Activated CD4-positive, alpha-beta T cell treated with anti-CD3 and anti-CD28 coated beads, Interleukin-2, amount 10 ng/mL, durations not matched to agents 24 days and 14 days (primary cell): ENCODE measurements at regions not wholly inside any gene's neighbourhood (a gene's known extent, or its start where the extent isn't known, plus 50 kb on each side); places are given as distances from the start of the nearest gene placed in this dataset.
"Not testable (repeated sequence)": the region's sequence is repeated elsewhere in the genome, so short reads cannot be mapped to it uniquely, and the experiment has no call there.

Source experiments
- DNase-seq: peaks from one replicate; pipeline ENCODE4 v3.0.0; 2022
- H3K27ac Mint-ChIP-seq: one replicate; pipeline ENCODE4 v1.8.0; 2022; ENCODE audit warnings: mild to moderate bottlenecking, mixed read lengths
- H3K27me3 Mint-ChIP-seq: one replicate; pipeline ENCODE4 v1.8.0; 2022; ENCODE audit warnings: mixed read lengths
- H3K36me3 Mint-ChIP-seq: one replicate; pipeline ENCODE4 v1.8.0; 2022; ENCODE audit warnings: low read depth, mild to moderate bottlenecking, mixed read lengths
- H3K4me1 Mint-ChIP-seq: one replicate; pipeline ENCODE4 v1.8.0; 2021; ENCODE audit warnings: mixed read lengths
- H3K4me3 Mint-ChIP-seq: one replicate; pipeline ENCODE4 v1.8.0; 2022; ENCODE audit warnings: mild to moderate bottlenecking, moderate library complexity, mixed read lengths
- H3K9me3 Mint-ChIP-seq: one replicate; pipeline ENCODE4 v1.8.0; 2021; ENCODE audit warnings: mixed read lengths
- intact Hi-C: fragments of 100-400 bp; cut with micrococcal nuclease; formaldehyde crosslinking; loops from one replicate; pipeline ENCODE4 v1.15.1; 2023

DNA sequence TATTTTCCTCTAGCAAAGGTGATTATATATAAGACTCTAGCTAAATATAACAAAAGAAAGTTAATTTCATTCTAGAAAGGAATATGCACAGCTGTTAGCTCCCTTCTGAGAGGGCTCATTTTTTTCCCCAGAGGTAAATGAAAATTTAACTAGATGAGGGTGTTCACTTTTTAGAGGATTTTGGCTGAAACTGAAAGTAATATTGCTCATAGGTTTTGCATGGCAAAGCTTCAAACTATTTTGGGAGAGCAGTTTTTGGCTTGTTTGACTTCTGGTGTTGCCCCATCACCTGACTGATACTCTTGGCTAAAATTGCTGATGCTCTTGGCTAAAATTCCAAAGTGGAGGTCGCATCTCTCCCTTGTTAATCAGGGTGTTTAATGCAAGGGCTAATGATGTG is 311.9 kb downstream of the EDEM1 start:
- intact Hi-C loops = no loop called here
- DNase-seq = no peak
- peaks cover 10% of the 10 kb centered on the region for H3K4me1 Mint-ChIP-seq
- H3K36me3 Mint-ChIP-seq = no peaks in the 10 kb centered on the region
- H3K27me3 Mint-ChIP-seq = peaks cover 1% of the 10 kb centered on the region
- H3K4me3 Mint-ChIP-seq = no peak overlapping the region
- H3K9me3 Mint-ChIP-seq = peaks cover 4% of the 10 kb centered on the region
- H3K27ac Mint-ChIP-seq = no peak overlapping the region

DNA sequence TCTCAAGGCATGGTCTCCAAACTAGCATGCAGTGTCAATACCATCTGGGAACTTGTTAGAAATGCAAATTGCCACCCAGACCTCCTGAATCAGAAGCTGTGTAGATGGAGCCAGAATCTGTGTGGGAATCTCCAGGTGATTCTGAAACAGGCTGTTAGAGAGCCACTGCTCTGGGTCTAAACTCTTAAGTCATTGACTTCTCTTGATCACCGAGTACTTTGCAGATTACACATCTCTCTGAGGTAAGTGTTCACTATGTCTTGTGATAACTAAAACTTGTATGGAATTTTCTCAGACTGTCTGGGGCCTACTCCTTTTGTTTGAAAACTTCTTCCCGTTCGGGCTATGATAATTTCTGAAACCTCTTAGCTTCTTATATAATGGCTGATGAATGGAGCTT is 315.6 kb downstream of the EDEM1 start:
- peaks cover 6% of the 10 kb centered on the region for H3K4me1 Mint-ChIP-seq
- no peak overlapping the region for H3K27ac Mint-ChIP-seq
- intact Hi-C loops = no loop called here
- no peak overlapping the region for H3K4me3 Mint-ChIP-seq
- DNase-seq = no peak
- H3K36me3 Mint-ChIP-seq = no peaks in the 10 kb centered on the region
- peaks cover 1% of the 10 kb centered on the region for H3K27me3 Mint-ChIP-seq
- H3K9me3 Mint-ChIP-seq = no peaks in the 10 kb centered on the region

DNA sequence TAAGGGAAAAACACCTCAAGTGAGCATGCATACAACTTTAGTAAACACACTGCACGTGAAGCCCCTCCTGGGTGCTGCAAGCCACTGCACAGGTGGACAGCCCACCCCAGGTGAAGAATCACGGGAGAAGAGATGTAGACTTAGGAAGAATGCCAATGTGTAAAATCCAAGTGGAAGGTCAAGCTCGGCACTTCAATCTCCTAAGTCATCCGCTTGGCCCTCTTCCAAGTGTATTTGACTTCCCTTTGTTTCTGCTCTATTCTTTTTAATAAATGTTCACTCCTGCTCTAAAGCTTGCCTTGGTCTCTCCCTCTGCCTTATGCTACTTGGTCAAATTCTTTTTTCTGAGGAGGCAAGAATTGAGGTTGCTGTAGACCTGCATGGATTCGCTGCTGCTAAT is 316.6 kb downstream of the EDEM1 start:
- Mint-ChIP-seq H3K27ac (no peak overlapping the region), H3K4me3 (no peak overlapping the region), H3K9me3 (peaks cover 8% of the 10 kb centered on the region), H3K4me1 (peaks cover 6% of the 10 kb centered on the region), H3K36me3 (no peaks in the 10 kb centered on the region), H3K27me3 (peaks cover 1% of the 10 kb centered on the region)
- DNase-seq = no peak
- intact Hi-C loops = no loop called here

DNA sequence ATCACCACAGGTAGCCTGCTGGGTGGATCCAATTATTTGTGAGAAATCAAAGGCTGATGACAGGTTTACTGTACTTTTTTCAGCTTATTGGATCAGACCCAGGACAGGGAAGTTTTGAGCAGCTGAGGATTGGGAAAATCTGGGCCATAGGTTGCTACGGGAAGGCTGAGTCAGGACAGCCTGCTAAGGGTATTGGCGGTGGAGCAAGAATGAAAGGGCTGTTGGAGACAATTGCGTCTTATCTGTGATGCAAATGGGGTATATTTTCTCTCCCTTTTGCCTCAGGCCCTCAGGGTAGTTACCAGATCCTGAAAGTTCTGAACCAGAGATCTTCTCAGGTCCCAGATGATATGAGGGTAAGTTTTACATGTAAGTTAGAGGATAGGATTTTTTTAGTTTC is 317.7 kb downstream of the EDEM1 start:
- H3K4me3 Mint-ChIP-seq = no peak overlapping the region
- no peak for DNase-seq
- H3K27ac Mint-ChIP-seq = no peak overlapping the region
- H3K36me3 Mint-ChIP-seq = no peaks in the 10 kb centered on the region
- peaks cover 11% of the 10 kb centered on the region for H3K9me3 Mint-ChIP-seq
- intact Hi-C loops = no loop called here
- H3K4me1 Mint-ChIP-seq = no peaks in the 10 kb centered on the region
- peaks cover 1% of the 10 kb centered on the region for H3K27me3 Mint-ChIP-seq

DNA sequence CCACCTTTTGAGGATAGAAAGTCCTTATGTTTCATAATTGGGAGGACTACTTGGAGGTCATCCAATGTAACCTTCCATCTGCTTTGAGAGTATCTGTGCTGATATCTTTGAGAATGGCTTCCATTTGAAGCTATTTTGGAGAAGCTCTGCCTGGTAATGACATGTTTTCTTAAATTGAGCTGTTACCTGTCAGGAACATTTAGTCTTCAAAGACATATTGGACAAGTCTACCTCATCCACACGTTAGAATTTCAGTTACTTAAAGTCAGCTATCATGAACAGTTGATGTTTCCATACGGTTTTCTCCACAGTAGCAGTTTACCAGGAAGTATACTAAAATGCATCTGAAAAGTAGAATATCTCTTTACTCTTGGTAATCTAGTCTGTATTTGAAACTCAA is 318.5 kb downstream of the EDEM1 start:
- Mint-ChIP-seq H3K36me3 (no peaks in the 10 kb centered on the region), H3K4me3 (no peak overlapping the region), H3K27me3 (peaks cover 1% of the 10 kb centered on the region), H3K27ac (no peak overlapping the region), H3K9me3 (peaks cover 11% of the 10 kb centered on the region), H3K4me1 (no peaks in the 10 kb centered on the region)
- DNase-seq = no peak
- intact Hi-C loops = no loop called here

DNA sequence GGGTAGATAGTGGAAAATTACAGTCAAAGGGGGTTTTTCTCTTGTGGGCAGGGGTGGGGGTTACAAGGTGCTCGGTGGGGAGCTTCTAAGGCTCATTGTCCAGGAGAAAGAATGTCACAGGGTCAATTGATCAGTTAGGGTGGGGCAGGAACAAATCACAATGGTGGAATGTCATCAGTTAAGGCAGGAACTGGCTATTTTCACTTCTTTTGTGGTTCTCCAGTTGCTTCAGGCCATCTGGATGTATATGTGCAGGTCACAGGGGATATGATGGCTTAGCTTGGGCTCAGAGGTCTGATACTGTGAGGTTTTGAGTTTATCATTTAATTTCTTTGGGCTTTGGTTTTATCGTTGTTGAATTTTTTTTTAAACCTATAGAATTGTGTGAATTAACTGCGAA is 321.4 kb downstream of the EDEM1 start:
- not testable (repeated sequence) for H3K27me3 Mint-ChIP-seq, H3K4me1 Mint-ChIP-seq

DNA sequence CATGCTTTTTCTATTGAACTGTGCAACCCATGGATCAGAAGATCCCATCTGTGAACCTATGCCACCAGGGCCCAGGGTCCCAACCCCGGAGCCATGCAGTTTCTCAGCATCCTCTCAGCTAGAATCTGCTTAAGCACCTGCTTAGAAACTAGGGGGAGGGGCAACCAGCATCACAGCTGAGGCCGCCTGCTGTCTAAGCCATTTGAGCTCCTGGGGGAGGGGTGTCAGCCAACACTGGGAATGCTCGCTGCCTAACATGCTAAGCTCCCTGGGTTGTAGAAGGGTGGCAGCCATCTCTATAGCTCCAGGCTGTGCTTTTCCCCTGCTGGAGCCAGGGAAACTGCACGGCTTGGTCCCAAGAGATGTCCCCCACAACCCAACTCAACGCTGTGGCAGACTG is 322.8 kb downstream of the EDEM1 start:
- peaks cover 11% of the 10 kb centered on the region for H3K9me3 Mint-ChIP-seq
- no peak overlapping the region for H3K27ac Mint-ChIP-seq
- intact Hi-C loops = no loop called here
- no peak for DNase-seq
- no peak overlapping the region for H3K4me3 Mint-ChIP-seq
- no peaks in the 10 kb centered on the region for H3K4me1 Mint-ChIP-seq
- H3K36me3 Mint-ChIP-seq = no peaks in the 10 kb centered on the region
- no peaks in the 10 kb centered on the region for H3K27me3 Mint-ChIP-seq

More for the DNA sequence above, 321.4 kb downstream of the EDEM1 start:
- DNase-seq, H3K27ac Mint-ChIP-seq, intact Hi-C loops, H3K4me3 Mint-ChIP-seq, H3K36me3 Mint-ChIP-seq: not testable (repeated sequence)
- H3K9me3 Mint-ChIP-seq = peaks cover 11% of the 10 kb centered on the region

DNA sequence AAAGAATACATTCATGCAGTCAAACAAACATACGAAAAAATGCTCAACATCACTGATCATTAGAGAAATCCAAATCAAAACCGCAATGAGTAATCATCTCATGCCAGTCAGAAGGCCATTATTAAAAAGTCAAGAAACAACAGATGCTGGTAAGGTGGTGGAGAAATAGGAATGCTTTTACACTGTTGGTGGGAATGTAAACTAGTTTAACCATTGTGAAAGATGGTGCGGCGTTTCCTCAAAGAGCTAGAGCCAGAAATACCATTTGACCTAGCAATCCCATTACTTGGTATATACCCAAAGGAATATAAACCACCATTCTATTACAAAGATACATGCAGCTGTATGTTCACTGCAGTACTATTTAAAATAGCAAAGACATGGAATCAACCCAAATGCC is 330.4 kb downstream of the EDEM1 start:
- no peak for DNase-seq
- no peaks in the 10 kb centered on the region for H3K9me3 Mint-ChIP-seq
- no peaks in the 10 kb centered on the region for H3K4me1 Mint-ChIP-seq
- H3K27me3 Mint-ChIP-seq = no peaks in the 10 kb centered on the region
- H3K4me3 Mint-ChIP-seq = no peak overlapping the region
- no peaks in the 10 kb centered on the region for H3K36me3 Mint-ChIP-seq
- intact Hi-C loops = no loop called here
- H3K27ac Mint-ChIP-seq = no peak overlapping the region

DNA sequence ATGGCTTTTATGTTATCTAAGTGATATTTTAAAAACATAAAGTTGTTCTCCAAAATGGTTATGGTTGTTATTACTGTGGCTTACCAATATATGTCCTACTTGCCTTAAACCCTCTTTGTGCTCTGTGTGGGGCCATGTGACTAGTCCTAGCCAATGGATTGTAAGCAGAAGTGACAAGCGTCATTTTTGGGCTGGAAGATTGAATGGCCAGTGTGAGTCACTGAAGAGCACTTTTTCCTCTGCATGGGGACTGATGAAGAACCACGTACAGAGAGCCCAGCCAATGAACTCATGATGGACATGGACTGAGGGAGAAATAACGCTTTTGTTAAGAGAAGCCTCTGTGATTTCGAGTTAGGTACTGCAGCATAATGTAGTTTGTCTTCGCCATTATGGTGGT is 332.7 kb downstream of the EDEM1 start:
- H3K4me3 Mint-ChIP-seq = no peak overlapping the region
- no peaks in the 10 kb centered on the region for H3K36me3 Mint-ChIP-seq
- no peak for DNase-seq
- intact Hi-C loops = no loop called here
- no peaks in the 10 kb centered on the region for H3K27me3 Mint-ChIP-seq
- H3K27ac Mint-ChIP-seq = no peak overlapping the region
- H3K4me1 Mint-ChIP-seq = no peaks in the 10 kb centered on the region
- no peaks in the 10 kb centered on the region for H3K9me3 Mint-ChIP-seq

DNA sequence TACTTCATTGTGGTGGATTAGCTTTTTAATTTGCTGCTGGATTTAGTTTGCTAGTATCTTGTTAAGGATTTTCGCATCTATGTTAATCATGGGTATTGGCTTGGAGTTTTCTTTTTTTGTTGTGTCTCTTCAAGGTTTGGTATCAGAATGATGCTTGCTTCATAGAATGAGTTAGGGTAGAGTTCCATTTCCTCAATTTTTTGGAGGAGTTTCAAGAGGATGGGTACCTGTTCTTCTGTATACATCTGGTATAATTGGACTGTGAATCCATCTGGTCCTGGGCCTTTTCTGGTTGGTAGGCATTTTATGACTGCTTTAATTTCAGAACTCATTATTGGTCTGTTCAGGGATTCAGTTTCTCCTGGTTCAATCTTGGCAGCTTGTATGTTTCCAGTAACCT is 335.6 kb downstream of the EDEM1 start:
- Mint-ChIP-seq H3K27me3 (no peaks in the 10 kb centered on the region), H3K4me1 (no peaks in the 10 kb centered on the region), H3K4me3 (no peak overlapping the region), H3K36me3 (no peaks in the 10 kb centered on the region), H3K9me3 (no peaks in the 10 kb centered on the region), H3K27ac (no peak overlapping the region)
- no peak for DNase-seq
- intact Hi-C loops = no loop called here

DNA sequence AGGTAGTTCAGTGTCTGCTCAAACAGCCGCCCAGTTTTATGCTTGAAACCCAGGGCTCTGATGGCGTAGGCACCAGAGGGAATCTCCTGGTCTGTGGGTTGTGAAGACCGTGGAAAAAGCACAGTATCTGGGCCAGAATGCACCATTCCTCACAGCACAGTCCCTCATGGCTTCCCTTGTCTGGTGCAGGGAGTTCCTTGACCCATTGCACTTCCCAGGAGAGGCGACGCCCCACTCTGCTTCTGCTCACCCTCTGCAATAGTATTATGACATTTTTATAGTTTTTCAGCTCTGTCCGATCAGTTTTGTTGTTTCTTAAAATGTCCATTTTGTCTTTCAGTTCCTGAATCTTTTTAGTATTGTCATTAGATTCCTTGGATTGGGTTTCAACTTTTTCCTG is 343.5 kb downstream of the EDEM1 start:
- Mint-ChIP-seq H3K9me3 (no peaks in the 10 kb centered on the region), H3K4me3 (no peak overlapping the region)
- intact Hi-C loops = no loop called here

DNA sequence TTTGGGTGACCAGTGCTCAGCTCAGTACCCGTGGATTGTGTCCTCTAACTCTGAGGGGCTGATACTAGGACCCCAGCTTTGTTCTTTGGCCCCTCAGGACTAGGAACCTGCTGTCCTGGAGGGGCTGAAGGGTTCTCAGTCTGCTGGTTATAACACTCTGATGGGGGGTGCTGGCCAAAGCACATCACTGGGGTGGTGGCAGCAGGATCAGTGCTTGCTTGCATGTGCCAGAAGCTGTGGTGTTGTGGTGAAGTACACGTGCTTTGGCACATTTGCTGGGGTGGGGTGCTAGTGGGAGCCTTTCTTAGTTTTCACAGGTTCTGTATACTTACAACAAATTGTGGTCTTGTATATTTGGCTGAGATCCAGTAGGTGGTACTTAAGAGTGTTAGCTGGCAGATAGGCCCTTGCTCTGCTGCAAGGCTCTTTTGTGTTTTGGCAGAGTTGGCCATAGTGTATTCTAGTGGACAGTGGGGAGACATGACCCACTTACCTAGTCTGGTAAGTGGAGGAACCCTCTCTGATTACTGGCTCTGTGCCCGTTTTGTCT is 344.3 kb downstream of the EDEM1 start:
- DNase-seq = no peak
- no peaks in the 10 kb centered on the region for H3K4me1 Mint-ChIP-seq
- intact Hi-C loops = no loop called here
- no peaks in the 10 kb centered on the region for H3K27me3 Mint-ChIP-seq
- H3K36me3 Mint-ChIP-seq = no peaks in the 10 kb centered on the region
- no peak overlapping the region for H3K27ac Mint-ChIP-seq
- no peaks in the 10 kb centered on the region for H3K9me3 Mint-ChIP-seq
- H3K4me3 Mint-ChIP-seq = no peak overlapping the region

More for the DNA sequence above, 343.5 kb downstream of the EDEM1 start:
- no peak overlapping the region for H3K27ac Mint-ChIP-seq
- no peak for DNase-seq
- H3K27me3 Mint-ChIP-seq = no peaks in the 10 kb centered on the region
- no peaks in the 10 kb centered on the region for H3K36me3 Mint-ChIP-seq
- H3K4me1 Mint-ChIP-seq = no peaks in the 10 kb centered on the region

DNA sequence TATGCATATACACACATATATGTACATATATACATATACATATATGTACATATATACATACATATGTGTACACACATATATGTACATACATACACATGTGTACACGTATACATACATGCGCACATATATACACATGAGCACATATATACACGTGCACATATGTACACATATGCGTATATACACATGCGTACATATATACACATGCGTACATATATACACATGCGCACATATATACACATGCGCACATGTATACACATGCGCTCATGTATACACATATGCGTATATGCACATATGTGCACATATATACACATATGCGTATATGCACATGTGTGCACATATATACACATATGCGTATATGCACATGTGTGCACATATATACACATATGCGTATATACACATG is 353.0 kb downstream of the EDEM1 start:
- Mint-ChIP-seq H3K9me3 (peaks cover 5% of the 10 kb centered on the region), H3K4me3 (no peak overlapping the region), H3K27ac (no peak overlapping the region), H3K4me1 (no peaks in the 10 kb centered on the region), H3K36me3 (no peaks in the 10 kb centered on the region), H3K27me3 (no peaks in the 10 kb centered on the region)
- intact Hi-C loops = no loop called here
- DNase-seq = no peak

DNA sequence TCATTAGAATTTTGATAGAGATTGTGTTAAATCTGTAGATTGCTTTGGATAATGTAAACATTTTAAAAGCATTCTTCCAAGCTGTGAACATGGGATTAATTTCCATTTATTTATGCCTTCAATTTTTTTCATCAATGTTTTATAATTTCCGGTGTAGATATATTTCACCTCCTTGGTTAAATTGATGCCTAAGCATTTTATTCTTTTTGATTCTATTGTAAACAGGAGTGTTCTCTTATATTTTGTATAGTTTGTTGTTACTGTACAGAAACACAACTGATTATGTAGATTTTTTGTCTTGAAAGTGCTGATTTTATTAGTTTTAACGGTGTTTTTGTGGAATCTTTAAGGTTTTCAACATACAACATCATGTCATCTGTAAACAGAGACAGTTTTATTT is 355.0 kb downstream of the EDEM1 start:
- Mint-ChIP-seq H3K9me3 (peaks cover 7% of the 10 kb centered on the region), H3K27ac (no peak overlapping the region), H3K4me1 (no peaks in the 10 kb centered on the region), H3K36me3 (no peaks in the 10 kb centered on the region), H3K4me3 (no peak overlapping the region), H3K27me3 (no peaks in the 10 kb centered on the region)
- intact Hi-C loops = no loop called here
- no peak for DNase-seq

DNA sequence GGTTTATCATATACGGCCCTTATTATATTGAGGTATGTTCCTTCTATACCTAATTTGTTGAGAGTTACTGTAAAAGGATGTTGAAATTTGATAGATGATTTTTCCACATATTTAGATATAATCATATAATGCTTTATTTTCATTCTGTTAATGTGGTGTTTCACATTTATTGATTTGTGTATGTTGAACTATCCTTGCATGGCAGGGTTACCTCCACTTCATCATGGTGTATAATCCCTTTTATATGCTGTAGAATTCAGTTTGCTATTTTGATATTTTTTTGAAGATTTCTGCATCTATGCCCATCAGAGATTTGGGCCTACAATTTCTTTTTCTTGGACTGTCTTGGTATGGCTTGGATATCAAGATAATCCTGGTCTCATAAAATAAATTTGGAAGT is 355.5 kb downstream of the EDEM1 start:
- H3K4me1 Mint-ChIP-seq = no peaks in the 10 kb centered on the region
- no peak for DNase-seq
- no peaks in the 10 kb centered on the region for H3K36me3 Mint-ChIP-seq
- no peak overlapping the region for H3K4me3 Mint-ChIP-seq
- intact Hi-C loops = no loop called here
- peaks cover 7% of the 10 kb centered on the region for H3K9me3 Mint-ChIP-seq
- no peaks in the 10 kb centered on the region for H3K27me3 Mint-ChIP-seq
- H3K27ac Mint-ChIP-seq = no peak overlapping the region
